ENCODE measurements at regions not wholly inside any gene's neighbourhood (a gene's known extent, or its start where the extent isn't known, plus 50 kb on each side); places are given as distances from the start of the nearest gene placed in this dataset.

- TF ChIP-seq, protein P1, sequence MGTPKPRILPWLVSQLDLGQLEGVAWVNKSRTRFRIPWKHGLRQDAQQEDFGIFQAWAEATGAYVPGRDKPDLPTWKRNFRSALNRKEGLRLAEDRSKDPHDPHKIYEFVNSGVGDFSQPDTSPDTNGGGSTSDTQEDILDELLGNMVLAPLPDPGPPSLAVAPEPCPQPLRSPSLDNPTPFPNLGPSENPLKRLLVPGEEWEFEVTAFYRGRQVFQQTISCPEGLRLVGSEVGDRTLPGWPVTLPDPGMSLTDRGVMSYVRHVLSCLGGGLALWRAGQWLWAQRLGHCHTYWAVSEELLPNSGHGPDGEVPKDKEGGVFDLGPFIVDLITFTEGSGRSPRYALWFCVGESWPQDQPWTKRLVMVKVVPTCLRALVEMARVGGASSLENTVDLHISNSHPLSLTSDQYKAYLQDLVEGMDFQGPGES (IDR thresholded peaks at IDR 0.05), result no peak
- no peak for TF ChIP-seq RAD21 (IDR thresholded peaks at IDR 0.05; ENCODE audit: insufficient read depth, low read depth, low read length)
- TF ChIP-seq POLR2A (IDR thresholded peaks at IDR 0.05; ENCODE audit: low read depth, low read length), result no peak
- no peak for TF ChIP-seq HDAC6 (IDR thresholded peaks at IDR 0.05; ENCODE audit: unreplicated experiment)
- TF ChIP-seq, protein P2, sequence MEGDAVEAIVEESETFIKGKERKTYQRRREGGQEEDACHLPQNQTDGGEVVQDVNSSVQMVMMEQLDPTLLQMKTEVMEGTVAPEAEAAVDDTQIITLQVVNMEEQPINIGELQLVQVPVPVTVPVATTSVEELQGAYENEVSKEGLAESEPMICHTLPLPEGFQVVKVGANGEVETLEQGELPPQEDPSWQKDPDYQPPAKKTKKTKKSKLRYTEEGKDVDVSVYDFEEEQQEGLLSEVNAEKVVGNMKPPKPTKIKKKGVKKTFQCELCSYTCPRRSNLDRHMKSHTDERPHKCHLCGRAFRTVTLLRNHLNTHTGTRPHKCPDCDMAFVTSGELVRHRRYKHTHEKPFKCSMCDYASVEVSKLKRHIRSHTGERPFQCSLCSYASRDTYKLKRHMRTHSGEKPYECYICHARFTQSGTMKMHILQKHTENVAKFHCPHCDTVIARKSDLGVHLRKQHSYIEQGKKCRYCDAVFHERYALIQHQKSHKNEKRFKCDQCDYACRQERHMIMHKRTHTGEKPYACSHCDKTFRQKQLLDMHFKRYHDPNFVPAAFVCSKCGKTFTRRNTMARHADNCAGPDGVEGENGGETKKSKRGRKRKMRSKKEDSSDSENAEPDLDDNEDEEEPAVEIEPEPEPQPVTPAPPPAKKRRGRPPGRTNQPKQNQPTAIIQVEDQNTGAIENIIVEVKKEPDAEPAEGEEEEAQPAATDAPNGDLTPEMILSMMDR (IDR thresholded peaks at IDR 0.05 in 2 of 3, conservative IDR thresholded peaks at IDR 0.05 in 1 of 3; ENCODE audit: control insufficient read depth in 2 of 3, extremely low read depth in 1 of 3, insufficient read depth in 1 of 3, low read depth in 3 of 3, low read length in 3 of 3), result no peak
- no peak for TF ChIP-seq FOXM1 (IDR thresholded peaks at IDR 0.05; ENCODE audit: low read depth, low read length)
- TF ChIP-seq SIN3A (IDR thresholded peaks at IDR 0.05; ENCODE audit: low read depth, low read length), result no peak
- no peak for TF ChIP-seq FOXK2 (IDR thresholded peaks at IDR 0.05)
- TF ChIP-seq MXI1 (IDR thresholded peaks at IDR 0.05; ENCODE audit: low read depth, low read length), result no peak
- TF ChIP-seq NFIC (IDR thresholded peaks at IDR 0.05; ENCODE audit: low read depth, low read length), result no peak
- no peak for TF ChIP-seq MLLT1 (IDR thresholded peaks at IDR 0.05)
- no peak for TF ChIP-seq CHD1 (IDR thresholded peaks at IDR 0.05; ENCODE audit: low read depth, low read length)
- TF ChIP-seq YY1 (IDR thresholded peaks at IDR 0.05; ENCODE audit: low read depth, low read length), result no peak
Observed at GRCh38 chr2:120890566-120891360, 155.1 kb downstream of the GLI2 start.
